H4 (cell line): ENCODE measurements at regions not wholly inside any gene's neighbourhood (a gene's known extent, or its start where the extent isn't known, plus 50 kb on each side); places are given as distances from the start of the nearest gene placed in this dataset.

Experiments
- DNase-seq: peaks from one replicate; pipeline ENCODE4 v3.0.0-alpha.2; 2015; ENCODE audit warnings: low spot score

DNA sequence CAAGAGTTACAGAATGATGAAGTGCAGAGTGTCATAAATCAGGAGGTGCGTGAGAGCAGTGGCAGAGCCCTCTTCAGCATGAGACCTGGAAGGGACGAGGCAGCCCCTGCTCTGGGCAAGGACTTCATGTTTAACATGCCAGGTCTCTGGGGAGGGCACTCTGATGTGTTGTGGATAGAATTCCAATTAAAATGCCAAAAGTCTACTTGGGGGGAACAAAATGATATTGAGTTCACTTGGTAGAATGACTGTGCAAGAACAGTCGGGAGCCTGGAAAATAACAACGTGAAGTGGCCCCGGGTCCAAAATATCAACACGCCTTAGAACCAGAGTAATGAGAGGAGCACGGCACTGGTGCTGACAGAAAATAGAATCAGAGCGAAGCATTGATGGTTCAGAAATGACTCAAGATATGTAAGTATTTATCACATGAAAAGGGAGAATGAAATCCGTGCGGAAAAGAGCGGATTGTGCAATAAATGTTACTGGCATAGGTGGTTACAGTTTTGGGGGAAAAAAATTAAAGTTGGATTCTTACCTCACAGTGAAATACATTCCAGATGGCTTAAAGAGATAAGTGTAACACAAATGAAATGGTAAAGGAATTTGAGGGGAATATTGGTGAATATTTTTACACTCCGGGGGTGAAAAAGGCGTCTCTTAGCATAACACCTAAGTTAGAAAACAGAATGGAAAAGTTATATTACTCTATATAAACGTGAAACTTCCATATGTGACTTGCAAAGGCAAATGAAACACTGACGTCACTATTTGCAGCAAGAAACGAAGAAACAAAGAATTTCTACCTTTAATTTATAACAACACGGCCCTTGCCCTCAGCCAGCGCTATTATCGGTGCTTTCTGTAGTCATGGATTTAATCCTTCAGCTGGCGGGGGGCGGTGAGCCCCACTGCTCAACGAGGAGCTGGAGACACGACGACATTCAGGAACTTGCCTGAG, 159.4 kb upstream of the TWIST2 start:
- no peak for DNase-seq

GRCh38 chr2:238689331-238689730, 158.6 kb upstream of the TWIST2 start:
- no peak for DNase-seq

GRCh38 chr2:238689871-238690389, 158.0 kb upstream of the TWIST2 start:
- no peak for DNase-seq

DNA sequence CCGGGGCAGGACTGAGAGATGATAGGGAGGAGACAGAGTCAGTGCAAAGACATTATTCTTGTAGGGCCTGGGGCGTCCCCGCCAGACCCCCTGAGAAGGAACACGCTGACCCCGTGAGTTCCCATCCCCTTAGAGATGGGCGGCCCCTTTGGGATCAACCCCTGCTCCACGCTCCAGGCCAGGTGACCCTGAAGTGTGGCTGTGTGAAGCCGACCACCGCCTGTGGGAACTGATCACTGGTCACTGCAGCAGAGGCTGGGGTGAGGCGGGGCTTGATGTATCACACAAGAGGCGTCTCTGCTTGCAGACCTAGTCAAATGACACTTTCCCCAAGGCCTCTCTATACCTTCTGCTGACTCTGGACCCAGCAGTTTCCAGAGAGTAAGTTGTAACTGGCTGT, 157.4 kb upstream of the TWIST2 start:
- DNase-seq = no peak

DNA sequence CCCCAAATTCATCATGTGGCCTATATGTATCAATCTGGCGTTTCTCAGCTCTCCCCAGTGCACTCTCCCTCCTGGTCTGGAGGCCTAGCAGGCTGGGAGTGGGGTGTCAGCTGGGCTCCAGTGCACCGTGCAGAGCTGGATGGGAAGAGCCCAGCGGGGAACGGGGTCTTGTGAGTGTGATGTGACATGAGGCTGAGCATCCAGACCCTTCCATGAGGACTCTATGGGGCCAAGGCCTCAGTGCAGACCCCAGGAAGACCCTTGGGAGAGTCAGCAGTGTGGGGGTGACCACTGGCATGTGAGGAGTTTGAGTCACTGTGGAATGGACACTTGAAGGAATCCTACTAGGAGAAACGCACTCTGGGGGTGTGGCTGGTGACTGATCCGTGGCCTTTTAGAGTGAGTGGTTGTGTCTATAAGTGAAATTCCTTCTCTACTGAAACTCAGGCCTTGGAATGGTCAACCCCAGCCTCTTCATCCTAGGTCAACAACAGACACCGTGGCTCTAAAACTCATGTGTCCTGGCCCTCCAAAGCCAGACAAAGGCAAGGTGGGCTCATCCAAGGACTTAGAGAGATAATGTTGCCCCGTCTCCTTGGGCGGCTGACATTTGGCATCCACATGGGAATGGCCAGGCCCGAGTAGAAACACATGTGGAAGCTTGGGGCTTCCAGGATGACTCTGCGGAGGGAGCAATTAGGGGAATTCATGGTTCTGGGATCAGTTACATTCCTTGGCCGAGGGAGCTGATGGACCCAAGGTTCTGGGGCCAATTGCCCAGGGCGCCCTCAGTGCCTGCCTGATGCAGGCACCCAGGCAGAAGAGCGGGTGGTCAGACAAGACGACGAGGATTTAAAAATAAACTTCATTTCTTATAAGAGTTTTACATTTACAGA, 156.0 kb upstream of the TWIST2 start:
- DNase-seq = no peak

DNA sequence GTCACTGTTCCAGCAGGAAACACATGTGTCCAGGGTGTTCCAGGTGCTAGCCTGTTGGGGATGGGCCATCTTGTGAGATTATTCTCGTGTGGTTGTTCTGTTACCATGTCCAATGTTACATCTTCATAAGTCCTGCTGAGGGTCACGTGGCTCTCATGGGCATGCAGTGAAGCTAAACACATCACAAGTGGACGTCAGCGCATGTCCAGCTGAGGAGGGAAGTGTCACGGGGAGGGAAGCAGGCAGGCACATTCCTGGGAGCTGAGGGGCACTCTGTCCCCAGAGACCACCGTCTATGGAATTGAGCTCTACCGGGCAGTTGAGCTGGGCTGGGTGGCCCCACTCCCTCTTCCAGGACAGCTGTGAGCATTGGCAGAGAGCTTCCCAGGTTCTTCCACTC, 155.3 kb upstream of the TWIST2 start:
- DNase-seq = no peak

DNA sequence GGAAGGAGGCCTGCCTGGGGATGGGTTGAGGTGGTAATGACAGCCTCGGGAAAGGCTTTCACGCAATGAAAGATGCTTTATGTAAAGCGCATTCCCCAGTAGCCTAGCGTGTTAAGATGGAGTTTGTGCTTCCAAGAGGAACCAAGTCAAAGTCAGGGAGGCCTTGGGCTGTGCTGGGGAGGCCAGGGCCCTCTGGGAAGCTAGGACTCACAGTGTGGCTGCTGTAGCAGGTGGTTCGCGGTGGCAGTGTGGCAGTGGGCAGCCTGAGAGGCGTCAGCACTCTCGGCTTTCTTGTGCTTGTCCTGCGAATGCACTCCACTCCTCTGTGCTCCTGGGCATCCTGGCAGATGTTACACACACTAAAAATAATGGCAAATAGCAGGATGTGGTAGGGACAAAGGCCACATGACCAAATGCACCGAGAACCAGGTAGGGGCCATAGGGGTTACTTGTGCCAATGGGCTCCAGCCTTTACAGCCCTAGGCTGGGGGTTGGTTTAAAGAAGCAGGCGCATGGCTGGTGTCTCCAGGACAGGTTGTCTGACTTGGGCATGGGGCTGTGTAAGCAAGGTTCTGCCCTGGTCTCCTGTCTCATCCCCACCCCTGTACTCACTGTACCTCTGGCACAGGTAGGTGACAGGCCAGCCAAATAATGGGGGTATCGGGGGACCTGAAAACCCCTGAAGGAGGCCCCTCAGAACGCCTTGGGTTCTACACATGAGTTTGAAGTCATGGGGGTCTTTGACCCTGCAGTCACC, 154.4 kb upstream of the TWIST2 start:
- no peak for DNase-seq

GRCh38 chr2:238694136-238694755, 153.6 kb upstream of the TWIST2 start:
- no peak for DNase-seq

- DNase-seq = no peak
These were observed 153.0 kb upstream of the TWIST2 start for GRCh38 chr2:238694922-238695321.

DNA sequence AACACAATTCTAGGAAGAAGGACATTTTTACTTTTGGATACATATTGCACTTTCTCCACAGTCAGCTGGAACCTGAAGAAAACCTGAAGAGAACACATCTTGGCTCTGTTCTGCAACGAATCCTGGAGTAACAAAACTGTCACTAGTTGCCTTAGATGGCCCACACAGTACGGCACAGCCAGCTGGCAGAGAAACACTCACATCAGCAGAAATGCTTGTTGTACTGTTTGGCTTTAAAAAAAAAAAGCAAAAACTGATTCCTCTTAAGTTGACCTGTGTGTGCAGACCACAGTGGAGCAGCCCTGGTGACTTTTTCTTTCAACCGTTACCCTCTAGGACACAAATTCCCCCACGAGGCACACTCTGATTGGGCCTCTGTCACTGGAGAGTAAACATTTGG, 152.3 kb upstream of the TWIST2 start:
- no peak for DNase-seq

DNA sequence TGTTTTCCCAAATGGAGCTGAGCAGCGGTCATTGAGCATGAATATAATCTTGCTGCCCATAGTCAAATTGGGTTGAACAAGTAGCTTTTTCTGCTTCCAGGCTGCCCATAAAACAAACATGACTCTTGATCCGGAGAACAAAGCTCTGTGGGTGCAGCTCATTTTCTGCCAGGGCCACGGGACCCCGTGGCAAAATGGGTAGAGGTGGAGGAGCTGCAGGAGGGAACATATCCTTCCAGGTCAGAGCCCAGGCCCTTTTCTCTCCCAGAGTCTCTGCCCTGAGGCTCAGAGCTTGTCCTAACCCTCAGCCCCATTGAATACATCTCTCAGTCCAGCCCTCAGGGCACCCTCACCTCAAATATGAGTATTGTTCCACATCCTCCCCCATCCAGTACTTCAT, 151.6 kb upstream of the TWIST2 start:
- DNase-seq = no peak

GRCh38 chr2:238696786-238697185, 151.1 kb upstream of the TWIST2 start:
- peak; percentile 2 for DNase-seq

DNA sequence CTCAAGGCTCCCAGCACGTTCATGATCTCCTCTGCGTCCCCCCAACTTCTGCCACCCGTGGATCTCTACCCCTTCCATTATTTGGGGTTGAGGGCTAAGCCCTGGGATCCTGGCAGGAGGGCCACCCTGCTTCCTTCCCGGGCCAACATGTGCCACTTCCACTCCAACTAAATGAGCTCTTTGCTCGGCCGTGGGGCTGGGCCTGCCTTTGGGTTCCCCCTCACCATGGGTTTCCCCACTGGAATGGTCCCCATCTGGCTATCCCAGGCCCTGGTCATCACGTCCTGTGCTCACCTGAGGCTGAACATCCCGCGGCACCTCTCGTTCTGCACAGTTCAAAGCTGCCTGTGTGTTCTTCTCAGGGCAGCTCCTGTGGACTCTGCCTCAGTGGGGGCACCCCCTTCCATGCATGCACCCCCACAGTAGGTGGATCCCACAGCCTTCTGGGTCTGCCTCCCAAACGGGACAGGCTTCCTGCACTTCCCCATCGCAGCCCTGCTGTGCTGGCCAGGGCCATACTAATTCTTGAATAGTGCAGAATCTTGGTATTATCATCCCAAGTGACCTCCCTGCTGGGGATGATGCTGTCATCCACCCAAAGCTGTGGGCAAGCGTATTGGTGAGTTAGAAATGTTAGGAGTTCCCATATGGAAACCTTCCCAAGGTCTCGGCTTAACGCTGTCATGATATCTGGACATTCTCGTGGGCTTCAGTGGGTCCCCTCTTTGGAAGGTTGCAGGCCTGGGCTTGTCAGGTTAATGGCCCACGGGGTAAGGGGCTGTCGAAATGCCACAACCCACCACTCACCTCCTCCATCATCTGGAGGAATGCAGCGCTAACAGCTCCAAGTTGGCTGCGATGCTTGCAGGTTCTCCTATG, 150.5 kb upstream of the TWIST2 start:
- no peak for DNase-seq

- no peak for DNase-seq
These were observed 149.9 kb upstream of the TWIST2 start for GRCh38 chr2:238698072-238698352.

GRCh38 chr2:238698451-238699306, 149.2 kb upstream of the TWIST2 start:
- DNase-seq = no peak

- DNase-seq = no peak
These were observed 148.4 kb upstream of the TWIST2 start for GRCh38 chr2:238699307-238700116.

DNA sequence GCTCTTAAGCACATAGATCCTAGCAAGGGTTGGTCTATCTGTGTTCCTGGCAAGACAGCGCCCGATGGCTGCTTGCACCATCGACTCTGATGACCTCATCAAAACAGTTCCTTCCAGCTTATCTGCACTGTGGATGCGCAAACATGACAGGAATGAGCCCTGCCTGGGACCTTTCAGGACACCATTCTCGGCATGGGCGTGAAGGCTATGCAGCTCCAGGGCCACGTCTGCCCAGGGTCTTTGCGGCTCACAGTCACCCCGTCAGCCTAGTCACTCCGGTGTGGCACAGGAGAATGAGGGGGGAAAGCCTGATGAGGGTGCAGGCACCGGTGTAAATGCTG, 147.8 kb upstream of the TWIST2 start:
- no peak for DNase-seq

GRCh38 chr2:238700506-238701340, 147.2 kb upstream of the TWIST2 start:
- no peak for DNase-seq
